ENCODE measurements at regions not wholly inside any gene's neighbourhood (a gene's known extent, or its start where the extent isn't known, plus 50 kb on each side); places are given as distances from the start of the nearest gene placed in this dataset.

- no peak for DNase-seq (ENCODE audit: extremely low spot score, unreplicated experiment)
- Mint-ChIP-seq H3K9me3 (ENCODE audit: unreplicated experiment) (no peaks in the 10 kb centered on the region), H3K4me1 (ENCODE audit: unreplicated experiment) (peaks cover 42% of the 10 kb centered on the region), H3K27me3 (ENCODE audit: unreplicated experiment) (peaks cover 92% of the 10 kb centered on the region), H3K4me3 (ENCODE audit: unreplicated experiment) (peak overlapping the region; percentile 83), H3K27ac (ENCODE audit: unreplicated experiment) (no peak overlapping the region), H3K36me3 (ENCODE audit: unreplicated experiment) (no peaks in the 10 kb centered on the region)
- no peak for TF ChIP-seq CTCF (IDR thresholded peaks at IDR 0.05)
These were observed 413.0 kb upstream of the ESRRG start for GRCh38 chr1:217135987-217136894.

GRCh38 chr1:217135569-217135915, 412.3 kb upstream of the ESRRG start:
- Mint-ChIP-seq H3K4me3 (ENCODE audit: unreplicated experiment) (peak overlapping the region; percentile 83), H3K36me3 (ENCODE audit: unreplicated experiment) (no peaks in the 10 kb centered on the region), H3K27ac (ENCODE audit: unreplicated experiment) (no peak overlapping the region), H3K9me3 (ENCODE audit: unreplicated experiment) (no peaks in the 10 kb centered on the region), H3K4me1 (ENCODE audit: unreplicated experiment) (peaks cover 42% of the 10 kb centered on the region), H3K27me3 (ENCODE audit: unreplicated experiment) (peaks cover 90% of the 10 kb centered on the region)
- DNase-seq (ENCODE audit: extremely low spot score, unreplicated experiment): no peak
- TF ChIP-seq CTCF (IDR thresholded peaks at IDR 0.05): no peak

- H3K4me3 Mint-ChIP-seq (ENCODE audit: unreplicated experiment): peak overlapping the region; percentile 83
- no peaks in the 10 kb centered on the region for H3K9me3 Mint-ChIP-seq (ENCODE audit: unreplicated experiment)
- DNase-seq (ENCODE audit: extremely low spot score, unreplicated experiment): no peak
- TF ChIP-seq CTCF (IDR thresholded peaks at IDR 0.05): no peak
- H3K27me3 Mint-ChIP-seq (ENCODE audit: unreplicated experiment): peaks cover 85% of the 10 kb centered on the region
- no peaks in the 10 kb centered on the region for H3K36me3 Mint-ChIP-seq (ENCODE audit: unreplicated experiment)
- H3K27ac Mint-ChIP-seq (ENCODE audit: unreplicated experiment): no peak overlapping the region
- H3K4me1 Mint-ChIP-seq (ENCODE audit: unreplicated experiment): peaks cover 42% of the 10 kb centered on the region
These were observed 411.8 kb upstream of the ESRRG start for GRCh38 chr1:217134857-217135568.

GRCh38 chr1:217133958-217134856, 411.0 kb upstream of the ESRRG start:
- no peak overlapping the region for H3K27ac Mint-ChIP-seq (ENCODE audit: unreplicated experiment)
- no peak for DNase-seq (ENCODE audit: extremely low spot score, unreplicated experiment)
- H3K36me3 Mint-ChIP-seq (ENCODE audit: unreplicated experiment): no peaks in the 10 kb centered on the region
- no peak for TF ChIP-seq CTCF (IDR thresholded peaks at IDR 0.05)
- H3K4me1 Mint-ChIP-seq (ENCODE audit: unreplicated experiment): peaks cover 39% of the 10 kb centered on the region
- no peaks in the 10 kb centered on the region for H3K9me3 Mint-ChIP-seq (ENCODE audit: unreplicated experiment)
- H3K4me3 Mint-ChIP-seq (ENCODE audit: unreplicated experiment): peak overlapping the region; percentile 83
- H3K27me3 Mint-ChIP-seq (ENCODE audit: unreplicated experiment): peaks cover 88% of the 10 kb centered on the region

Data from osteocyte (in vitro differentiated cells).